UCSD-AML1 (cell line): ENCODE measurements at regions not wholly inside any gene's neighbourhood (a gene's known extent, or its start where the extent isn't known, plus 50 kb on each side); places are given as distances from the start of the nearest gene placed in this dataset.

Experiments used
- DNase-seq: peaks from one replicate; lab custom pipeline; 2025; ENCODE audit not compliant: unreplicated experiment; lab: John Stamatoyannopoulos, UW

DNA sequence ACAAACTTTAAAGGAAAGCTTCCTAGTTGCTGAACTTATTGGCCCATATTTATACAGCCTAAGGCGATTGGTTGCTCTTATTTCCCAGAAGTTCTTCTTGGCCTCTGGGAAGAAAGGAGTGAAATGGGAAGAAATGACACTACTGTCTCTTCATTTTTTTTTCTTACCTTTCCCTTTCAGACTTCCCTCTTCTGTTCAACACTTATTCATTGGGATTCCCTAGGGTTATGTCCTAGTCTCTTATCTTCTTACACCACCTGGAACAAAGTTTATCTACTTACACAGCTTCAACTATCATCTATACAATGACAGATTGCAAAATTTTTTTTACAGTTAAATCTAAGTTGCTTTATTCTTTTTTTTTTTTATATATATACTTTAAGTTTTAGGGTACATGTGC is 68.0 kb downstream of the SNX12 start:
- DNase-seq: no peak

DNA sequence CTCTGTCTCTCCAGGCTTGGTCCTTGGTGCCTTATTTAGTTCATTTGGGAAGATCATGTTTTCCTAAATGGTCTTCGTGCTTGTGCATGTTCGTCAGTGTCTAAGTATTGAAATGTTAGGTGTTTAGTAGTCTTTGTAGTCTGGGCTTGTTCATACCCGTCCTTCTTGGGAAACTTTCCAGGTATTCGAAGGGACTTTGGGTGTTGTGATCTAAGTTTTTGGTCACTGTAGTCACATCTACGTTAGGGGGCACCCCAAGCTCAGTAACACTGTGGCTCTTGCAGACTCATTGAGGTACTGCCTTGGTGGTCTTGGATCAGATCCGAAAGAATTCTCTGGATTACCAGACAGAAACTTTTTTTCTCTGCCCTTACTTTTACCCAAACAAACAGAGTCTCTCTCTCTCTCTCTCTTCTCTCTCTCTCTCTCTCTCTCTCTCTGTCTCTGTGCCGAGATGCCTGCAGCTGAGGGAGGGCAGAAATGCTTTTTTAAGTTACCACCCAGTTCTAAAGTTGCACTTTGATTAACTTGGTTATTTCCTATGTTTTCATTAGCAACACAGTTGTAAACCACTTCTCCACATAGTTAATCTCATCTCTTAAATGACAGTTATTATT is 67.6 kb upstream of the SLC7A3 start:
- peak; percentile 20 for DNase-seq

DNA sequence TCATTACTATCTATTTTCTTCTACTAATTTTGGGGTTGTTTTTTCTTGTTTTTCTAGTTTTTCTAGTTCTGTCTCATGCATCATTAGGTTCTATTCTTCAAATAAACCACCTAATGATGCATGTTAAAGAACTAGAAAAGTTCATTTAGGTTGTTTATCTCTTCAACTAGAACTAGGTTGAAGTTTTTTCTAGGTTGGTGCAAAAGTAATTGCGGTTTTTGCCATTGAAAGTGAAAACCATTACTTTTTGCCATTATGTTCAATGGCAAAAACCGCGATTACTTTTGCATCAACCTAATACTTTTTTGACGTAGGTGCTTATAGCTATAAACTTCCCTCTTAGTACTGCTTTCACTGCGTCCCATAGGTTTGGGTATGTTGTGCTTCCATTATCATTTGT is 64.4 kb upstream of the SLC7A3 start:
- no peak for DNase-seq

DNA sequence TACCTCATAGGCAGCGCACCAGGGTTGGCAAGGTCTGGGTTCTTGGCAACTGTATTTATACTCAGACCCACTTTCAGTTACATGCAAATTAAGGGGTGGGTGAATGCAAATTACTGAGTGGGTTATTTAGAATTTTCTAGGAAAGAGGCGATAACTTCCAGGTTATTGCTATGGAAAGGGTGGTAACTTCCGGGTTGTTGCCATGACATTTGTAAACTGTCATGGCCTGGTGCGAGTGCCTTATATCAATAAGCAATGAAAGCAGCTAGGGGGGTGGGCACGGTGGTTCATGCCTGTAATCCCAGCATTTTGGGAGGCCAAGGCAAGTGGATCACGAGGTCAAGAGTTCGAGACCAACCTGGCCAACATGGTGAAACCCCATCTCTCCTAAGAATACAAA is 57.5 kb upstream of the SLC7A3 start:
- DNase-seq: no peak
